GM18909 (cell line): ENCODE measurements at regions not wholly inside any gene's neighbourhood (a gene's known extent, or its start where the extent isn't known, plus 50 kb on each side); places are given as distances from the start of the nearest gene placed in this dataset.
A peak's percentile ranks its signal among the peaks of the same experiment; 100 is the strongest.
"Not testable (repeated sequence)": the region's sequence is repeated elsewhere in the genome, so short reads cannot be mapped to it uniquely, and the experiment has no call there.

Experiments
- ATAC-seq: cut with Tn5 transposase; IDR thresholded peaks from one replicate; pipeline ENCODE4 v1.9.1; 2021; ENCODE audit warnings: mild to moderate bottlenecking; ENCODE audit not compliant: unreplicated experiment, poor library complexity

DNA sequence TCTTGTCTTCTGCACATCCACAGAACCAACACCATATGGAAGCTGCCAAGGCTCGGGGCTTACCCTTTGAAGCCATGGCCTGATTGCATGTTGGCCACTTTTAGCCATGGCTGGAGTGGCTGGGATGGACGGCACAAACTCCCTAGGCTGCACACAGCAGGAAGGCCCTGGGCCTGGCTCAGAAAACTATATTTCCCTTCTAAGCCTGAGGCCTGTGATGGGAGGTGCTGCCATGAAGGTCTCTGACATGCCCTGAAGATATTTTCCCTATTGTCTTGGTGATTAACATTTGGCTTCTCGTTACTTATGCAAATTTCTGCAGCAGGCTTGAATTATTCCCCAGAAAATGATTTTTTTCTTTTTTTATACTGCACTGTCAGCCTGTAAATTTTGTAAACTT lies 387.0 kb upstream of the KCND2 start:
- no peak for ATAC-seq

DNA sequence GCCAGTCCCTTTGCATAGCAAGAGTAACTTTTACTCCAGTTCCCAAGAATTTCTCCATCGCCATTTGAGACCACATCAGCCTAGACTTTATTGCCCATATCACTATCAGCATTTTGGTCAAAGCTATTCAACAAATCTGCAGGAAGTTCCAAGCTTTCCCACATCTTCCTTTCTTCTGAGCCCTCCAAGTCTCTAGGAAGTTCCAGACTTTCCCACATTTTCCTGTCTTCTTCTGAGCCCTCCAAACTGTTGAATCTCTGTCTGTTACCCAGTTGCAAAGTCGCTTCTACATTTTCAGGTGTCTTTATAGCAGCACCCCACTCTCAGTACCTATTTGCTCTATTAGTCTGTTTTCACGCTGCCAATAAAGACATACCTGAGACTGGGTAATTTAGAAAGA lies 386.4 kb upstream of the KCND2 start:
- not testable (repeated sequence) for ATAC-seq

DNA sequence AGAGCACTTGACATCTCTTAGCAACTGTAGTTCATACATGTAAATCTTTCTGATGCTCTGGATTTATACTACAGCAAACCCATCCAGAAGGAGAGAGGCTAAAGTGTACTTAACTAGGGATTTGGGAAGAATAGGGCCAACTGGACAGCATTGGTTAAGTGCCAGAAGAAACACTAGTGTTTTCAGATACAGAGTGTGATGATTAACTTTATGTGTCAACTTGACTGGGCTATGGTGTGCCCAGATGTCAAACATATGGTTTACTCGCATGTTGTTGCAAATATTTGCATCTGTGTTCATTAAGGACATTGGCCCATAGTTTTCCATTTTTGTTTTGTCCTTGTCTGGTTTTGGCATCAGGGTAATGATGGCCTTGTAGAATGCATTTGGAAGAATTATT lies 384.7 kb upstream of the KCND2 start:
- no peak for ATAC-seq

DNA sequence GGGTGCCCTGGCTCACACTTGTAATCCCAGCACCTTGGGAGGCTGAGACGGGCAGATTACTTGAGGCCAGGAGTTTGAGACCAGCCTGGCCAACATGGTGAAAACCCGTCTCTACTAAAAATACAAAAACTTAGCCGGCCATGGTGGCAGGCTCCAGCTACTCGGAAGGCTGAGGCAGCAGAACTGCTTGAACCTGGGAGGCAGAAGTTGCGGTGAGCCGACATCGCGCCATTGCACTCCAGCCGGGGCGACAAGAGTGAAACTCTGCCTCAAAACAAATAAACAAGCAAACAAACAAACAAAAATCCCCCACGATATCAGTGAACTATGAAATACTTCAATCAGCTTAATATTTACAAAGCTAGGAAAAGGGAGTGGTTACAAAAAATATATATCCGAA lies 382.3 kb upstream of the KCND2 start:
- ATAC-seq: no peak

DNA sequence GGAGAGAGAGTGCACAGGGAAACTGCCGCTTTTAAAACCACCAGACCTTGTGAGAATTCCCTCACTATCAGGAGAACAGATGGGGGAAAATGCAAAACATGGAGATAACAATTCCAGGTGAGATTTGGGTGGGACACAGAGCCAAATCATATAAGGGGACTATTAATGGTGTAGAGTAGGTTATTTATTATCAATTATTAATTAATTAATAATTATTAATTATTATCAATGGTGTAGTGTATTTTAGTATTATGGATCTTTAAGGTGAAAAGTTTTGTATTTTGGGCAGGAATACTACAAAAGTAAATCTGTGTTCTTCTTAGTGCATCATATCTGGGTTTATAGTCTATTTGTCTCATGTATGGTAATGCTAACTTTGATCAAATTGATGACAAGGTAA lies 377.7 kb upstream of the KCND2 start:
- ATAC-seq: no peak

DNA sequence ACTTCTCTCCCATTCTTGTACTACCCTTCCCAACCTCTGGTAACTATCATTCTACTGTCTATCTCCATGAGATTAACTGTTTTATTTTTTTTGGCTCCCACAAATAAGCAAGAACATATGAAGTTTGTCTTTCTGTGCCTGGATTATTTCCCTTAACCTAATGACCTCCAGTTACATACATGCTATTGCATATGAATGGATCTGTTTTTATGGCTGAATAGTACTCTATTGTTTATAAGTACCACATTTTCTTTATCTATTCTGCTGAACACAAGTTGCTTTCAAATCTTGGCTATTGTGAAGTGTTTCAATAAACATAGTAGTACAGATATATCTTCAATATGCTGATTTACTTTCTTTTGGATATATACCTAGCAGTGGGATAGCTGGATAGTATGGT lies 376.6 kb upstream of the KCND2 start:
- ATAC-seq: no peak

DNA sequence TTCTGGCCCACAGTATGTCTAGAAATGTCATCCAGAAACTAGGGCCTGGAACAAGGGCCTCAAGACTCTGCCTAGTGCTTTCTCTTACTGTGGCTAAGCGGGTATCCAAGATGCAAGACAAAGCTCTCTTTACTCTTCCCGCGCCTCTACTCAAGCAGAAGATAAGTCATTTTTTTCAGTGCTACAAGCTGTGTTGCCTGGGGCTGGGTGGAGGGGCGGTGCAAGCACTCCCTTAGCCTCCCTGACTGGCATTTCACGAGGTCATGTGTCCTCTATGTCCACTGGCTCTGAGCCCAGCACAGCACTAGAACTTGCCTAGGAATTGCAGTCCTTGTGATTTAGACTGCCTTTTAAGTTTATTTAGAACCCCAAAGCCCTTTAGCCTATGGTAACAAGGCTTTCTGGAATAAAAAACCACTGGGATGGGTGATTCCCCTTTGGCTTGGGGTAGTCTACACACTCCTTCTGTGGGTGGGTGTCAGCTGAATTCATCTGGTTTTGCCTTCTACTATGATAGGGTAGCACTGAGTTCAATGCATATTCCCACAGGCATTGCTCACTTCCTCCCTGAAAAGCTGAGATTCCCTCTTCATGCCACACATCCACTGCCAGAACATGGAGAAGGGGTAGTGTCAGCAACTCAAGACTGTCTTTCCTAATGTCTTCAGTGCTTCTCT lies 371.8 kb upstream of the KCND2 start:
- ATAC-seq: no peak

DNA sequence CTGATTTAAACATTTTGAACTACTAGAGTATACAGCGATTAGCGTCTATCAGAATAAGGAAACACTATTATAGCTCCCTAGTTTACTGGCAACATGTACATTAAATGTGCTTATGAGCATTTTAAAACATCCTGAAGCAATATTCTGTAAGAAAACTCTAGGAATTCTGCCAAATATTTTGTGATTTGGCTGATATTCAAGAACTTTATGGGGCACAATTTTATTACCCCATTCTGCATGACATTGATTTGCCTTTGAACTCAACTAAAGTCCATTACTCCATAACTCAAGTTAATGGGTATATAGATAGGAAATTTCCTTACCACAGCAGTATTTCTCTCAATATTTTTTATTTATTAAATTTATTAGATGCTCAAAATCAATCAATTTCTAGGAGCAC lies 369.9 kb upstream of the KCND2 start:
- no peak for ATAC-seq

DNA sequence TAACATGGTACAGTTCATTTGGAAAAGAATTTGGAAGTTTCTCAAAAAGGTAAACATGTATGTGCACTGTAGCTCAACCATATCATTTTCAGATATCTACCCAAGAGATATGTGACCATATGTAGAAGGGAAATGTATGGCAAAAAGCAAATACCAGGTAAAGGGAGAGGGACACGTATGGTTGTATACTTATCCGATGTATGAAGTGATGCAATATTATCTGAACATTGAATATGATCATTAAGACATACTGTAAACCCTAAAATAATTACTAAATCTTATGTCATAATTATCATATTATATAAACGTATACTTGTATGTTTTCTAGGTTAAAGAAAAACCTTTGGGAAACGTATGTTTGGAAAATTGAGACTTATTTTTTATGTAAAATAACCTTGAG lies 367.5 kb upstream of the KCND2 start:
- no peak for ATAC-seq

DNA sequence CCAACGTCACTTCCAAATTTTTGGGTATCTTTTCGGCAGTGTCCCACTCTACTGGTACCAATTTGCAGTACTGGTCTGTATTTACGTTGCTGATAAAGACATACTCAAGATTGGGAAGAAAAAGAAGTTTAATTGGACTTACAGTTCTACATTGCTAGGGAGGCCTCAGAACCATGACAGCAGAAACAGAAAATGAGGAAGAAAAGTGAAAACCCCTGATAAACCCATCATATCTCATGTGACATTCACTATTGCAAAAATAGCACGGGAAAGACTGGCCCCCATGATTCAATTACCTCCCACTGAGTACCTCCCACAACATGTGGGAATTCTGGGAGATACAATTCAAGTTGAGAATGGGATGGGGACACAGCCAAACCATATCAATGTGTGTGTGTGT lies 364.0 kb upstream of the KCND2 start:
- ATAC-seq: no peak

DNA sequence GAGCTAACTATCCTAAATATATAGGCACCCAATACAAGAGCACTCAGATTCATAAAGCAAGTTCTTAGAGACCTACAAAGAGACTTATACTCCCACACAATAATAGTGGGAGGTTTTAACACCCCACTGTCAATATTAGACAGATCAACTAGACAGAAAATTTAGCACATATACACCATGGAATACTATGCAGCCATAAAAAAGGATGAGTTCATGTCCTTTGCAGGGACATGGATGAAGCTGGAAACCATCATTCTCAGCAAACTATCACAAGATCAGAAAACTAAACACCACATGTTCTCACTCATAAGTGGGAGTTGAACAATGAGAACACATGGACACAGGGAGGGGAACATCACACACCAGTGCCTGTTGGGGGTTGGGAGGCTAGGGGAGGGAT lies 358.9 kb upstream of the KCND2 start:
- not testable (repeated sequence) for ATAC-seq

DNA sequence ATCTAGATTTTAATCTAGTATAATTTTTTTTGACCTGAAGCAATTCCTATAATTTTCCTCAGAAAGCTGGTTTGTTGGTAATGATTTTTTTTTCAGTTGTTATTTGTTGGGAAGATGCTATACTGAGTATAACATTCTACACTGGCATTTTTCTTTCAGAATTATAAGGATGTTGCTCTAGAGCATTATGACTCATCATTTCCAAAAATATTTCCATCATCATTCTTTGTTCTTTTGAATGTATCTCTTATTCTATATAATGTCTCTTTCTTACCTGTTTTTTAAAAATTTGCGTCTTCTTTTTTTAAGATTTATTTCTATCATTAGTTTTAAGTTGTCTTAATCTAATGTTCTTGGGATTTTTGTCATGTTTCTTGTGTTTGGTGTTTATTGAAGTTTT lies 356.5 kb upstream of the KCND2 start:
- no peak for ATAC-seq

DNA sequence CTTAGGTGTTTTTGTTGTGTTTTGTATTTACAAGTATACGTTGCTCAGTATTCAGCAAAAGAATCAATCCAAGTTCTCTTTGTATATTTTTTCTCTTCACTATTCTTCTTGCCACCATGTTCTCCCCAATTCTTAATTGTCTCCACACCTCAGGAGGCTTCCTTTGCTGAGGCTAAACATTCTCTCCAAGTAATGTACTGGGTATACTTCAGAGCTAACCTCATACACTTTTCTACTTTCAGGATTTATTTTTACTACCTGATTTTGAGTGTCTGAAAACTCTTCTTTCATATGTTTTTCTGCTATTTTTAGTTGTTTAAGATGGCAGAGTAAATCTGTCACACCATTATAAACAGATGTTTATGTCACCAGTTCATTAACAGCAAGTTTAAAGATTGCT lies 354.8 kb upstream of the KCND2 start:
- ATAC-seq: no peak

DNA sequence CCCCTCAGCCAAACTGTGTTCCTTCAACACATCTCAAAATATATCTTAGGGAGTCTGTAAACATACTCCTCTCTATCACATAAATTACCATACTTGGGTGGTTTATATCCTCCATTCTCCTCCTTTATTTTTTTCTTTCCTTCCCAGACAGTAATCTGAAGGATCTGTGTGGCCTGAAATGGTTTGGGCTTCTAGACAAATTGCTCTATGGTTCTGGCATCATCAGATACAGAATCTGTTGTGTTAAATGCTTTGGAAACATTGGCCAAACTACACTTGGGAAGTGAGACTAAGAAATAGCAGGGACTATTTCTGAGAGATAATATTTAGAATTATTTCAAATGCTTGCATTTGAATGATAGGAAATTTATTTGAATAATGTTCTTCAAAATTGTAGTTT lies 353.0 kb upstream of the KCND2 start:
- ATAC-seq: no peak

DNA sequence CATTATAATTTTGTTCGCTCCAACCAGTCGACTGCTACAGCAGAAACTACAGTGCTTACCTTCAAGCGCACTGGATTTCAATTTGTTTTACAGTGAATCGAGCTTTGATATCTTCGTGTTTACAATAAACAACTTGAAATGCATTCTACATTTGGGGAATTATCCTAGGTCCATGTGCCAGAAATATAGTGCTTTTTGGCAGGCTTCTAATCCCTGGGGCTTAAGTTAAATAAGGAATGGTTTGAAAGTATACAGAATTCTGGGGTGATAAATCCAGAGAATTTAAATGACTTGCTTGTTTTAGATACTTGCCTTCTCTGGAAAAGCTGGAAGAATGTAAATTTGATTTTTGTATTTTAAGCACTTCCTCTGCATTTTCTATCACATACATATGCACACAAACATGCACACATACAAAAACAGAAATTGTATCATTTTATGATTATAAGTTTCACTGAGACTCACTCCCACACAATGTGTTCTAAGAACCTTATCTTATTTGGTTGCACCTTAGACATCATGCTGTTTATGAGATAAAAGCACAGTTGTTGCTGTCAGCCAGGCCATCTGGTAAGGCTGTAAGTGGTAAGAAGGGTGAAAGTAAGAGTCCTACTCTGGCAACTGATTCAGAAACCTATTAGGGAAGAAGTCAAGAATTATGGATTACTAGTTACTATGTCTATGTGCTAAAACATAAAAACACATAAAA lies 347.2 kb upstream of the KCND2 start:
- no peak for ATAC-seq

DNA sequence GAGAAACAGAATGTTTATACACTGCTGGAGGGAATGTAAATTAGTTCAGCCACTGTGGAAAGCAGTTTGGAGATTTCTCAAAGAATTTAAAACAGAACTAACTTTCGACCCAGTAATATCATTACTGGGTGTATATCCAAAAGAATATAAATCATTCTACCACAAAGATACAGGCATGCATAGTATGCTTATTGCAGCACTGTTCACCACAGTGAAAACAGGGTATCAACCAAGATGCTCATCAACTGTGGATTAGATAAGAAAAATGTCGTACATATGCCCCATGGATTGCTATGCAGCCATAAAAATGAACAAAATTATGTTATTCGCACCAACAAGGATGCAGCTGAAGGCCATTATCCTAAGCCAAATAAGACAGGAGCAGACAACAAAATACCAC lies 343.1 kb upstream of the KCND2 start:
- ATAC-seq: no peak

DNA sequence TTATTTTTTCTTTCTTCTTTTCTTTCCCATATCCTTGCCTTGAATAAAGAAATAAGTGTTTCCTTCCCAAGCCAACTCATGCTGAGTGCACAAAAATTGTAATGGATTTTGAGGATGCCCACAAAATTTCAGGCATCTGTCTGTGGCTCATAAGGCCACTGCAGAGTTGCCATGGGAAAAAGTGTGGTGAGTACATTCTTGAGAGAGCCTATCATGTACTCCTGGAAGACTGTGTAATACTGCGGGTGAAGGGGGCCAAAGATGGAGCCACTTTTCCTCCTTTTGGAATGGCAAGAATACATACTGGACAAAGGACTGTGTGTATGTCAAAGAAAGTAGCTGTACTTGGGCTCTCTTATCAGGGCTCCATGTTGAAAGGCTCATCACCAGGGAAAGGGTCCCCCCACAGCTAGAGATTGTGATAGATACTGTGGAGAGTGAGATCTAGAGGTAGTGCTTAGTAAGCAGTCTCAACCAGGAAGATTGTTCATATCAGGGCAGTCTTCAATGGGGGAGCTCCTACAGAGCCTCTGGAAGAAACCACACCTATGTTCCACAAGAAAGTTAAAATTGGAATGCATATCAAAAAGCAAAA lies 341.6 kb upstream of the KCND2 start:
- no peak for ATAC-seq

DNA sequence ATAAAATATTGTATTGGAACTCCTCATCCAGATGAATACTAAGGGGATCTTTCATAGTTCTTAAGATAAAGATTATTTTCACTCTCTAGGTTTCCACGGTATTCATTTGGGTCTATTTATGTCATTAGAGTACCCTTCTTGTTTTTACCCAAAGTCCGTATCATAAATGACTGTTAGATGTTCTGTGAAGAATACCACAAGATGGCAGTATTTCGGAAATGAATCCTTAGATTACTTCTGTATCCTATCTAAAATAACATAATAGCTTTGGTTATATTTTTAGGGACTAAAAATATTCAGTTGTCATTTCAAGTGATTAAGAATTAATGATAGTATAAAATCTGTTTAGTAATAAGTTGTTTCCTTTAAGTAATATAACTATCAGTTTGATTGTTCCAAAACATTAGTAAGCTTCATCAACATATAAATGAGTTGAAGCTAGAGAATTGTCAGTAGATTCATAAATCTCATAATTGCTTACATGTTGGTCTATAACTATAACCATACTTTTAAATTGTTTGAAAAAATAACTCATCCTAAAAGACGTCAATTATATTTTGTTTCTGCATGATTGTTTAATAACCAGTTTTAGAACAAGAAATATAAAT lies 337.5 kb upstream of the KCND2 start:
- ATAC-seq: peak; percentile 72

DNA sequence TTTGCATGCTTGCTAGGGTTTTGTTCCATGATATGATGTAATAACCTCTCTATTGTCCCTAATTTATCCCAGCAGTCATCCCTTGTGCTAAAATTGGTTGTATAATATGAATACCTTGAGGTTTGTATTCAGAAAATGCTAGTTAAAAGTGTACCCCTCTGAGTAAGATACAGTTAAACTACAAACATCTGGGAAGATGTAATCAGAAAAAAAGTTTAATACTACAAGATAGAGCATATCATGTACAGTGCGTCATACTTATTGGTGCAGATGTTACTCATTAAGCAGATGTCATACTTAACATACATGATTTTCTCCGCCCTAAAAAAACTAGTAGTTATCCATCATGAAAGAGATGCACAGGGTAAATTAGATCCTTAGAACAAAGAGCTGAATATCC lies 336.1 kb upstream of the KCND2 start:
- no peak for ATAC-seq

DNA sequence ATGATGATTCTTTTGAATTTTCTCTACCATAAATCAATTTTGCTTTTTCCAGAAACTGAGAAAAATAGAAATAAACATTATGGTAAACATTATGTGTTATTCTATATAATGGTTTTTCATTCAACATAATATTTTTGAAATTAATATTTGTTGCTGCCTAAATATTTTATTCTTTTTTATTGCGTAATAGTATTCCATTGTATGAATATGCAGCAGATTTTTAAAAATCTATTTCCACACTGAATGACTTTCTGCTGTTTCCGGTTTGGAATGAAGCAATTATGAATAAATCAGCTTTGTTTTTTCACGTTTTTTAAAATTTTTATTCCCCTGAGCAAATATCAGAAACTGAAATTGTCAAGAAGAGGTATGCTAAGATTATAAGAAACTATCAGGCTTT lies 335.2 kb upstream of the KCND2 start:
- no peak for ATAC-seq

DNA sequence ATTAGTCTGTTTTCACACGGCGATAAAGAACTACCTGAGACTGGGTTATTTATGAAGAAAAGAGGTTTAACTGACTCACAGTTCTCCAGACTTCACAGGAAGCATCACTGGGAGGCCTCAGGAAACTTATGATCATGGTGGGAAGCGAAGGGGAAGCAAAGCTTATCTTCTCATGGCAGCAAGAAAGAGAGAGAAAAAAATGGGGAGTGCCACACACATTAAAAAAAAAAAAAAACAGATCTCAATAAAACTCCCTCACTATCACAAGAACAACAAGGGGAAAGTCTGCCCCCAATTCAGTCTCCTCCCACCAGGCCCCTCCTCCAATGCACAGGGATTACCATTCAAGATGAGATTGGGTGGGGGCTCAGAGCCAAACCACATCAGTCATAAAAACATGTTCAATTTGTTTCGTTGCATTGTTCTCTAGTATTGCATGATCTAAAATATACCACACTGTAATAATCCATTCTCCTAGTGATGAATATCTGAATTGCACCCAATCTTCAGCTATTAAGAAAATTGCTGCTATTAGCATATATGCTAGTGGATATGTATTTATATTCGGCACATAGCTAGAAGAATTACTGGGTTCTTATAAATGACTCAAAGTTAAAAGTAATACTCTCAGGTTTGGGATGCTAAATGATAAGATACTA lies 328.9 kb upstream of the KCND2 start:
- no peak for ATAC-seq
